WTC11 (cell line): ENCODE measurements at regions not wholly inside any gene's neighbourhood (a gene's known extent, or its start where the extent isn't known, plus 50 kb on each side); places are given as distances from the start of the nearest gene placed in this dataset.

Experiments
- ATAC-seq: fragments of 200-7000 bp; cut with Tn5 transposase; 2 replicates; pipeline ENCODE4 v1.10.0; 2021; ENCODE audit warnings: mild to moderate bottlenecking, moderate library complexity
- CTCF ChIA-PET: fragments of 300-600 bp; sonication (Branson Sonifier 250); formaldehyde crosslinking; loops from one replicate; lab custom pipeline; 2021; ENCODE audit warnings: antibody characterized with exemption; lab: Charles Lee
- POLR2A ChIA-PET: fragments of 350-600 bp; sonication (Branson Sonifier 250); formaldehyde crosslinking; loops from one replicate; lab custom pipeline; 2021; ENCODE audit warnings: antibody characterized with exemption; lab: Charles Lee
- DNase-seq: peaks from one replicate; pipeline ENCODE4 v3.0.0; 2021; ENCODE audit warnings: low spot score
- H3K27ac Mint-ChIP-seq: 2 replicates; pipeline ENCODE4 v1.8.0; 2021; ENCODE audit warnings: mixed read lengths
- H3K27me3 Mint-ChIP-seq: 2 replicates; pipeline ENCODE4 v1.8.0; 2021; ENCODE audit warnings: low read depth, mild to moderate bottlenecking, moderate library complexity, mixed read lengths
- H3K36me3 Mint-ChIP-seq: 2 replicates; pipeline ENCODE4 v1.8.0; 2021; ENCODE audit warnings: mixed read lengths
- H3K4me1 Mint-ChIP-seq: 2 replicates; pipeline ENCODE4 v1.8.0; 2022; ENCODE audit warnings: mixed read lengths
- H3K4me3 Mint-ChIP-seq: 2 replicates; pipeline ENCODE4 v1.8.0; 2021; ENCODE audit warnings: mild to moderate bottlenecking, moderate library complexity, mixed read lengths
- H3K9me3 Mint-ChIP-seq: 2 replicates; pipeline ENCODE4 v1.8.0; 2021; ENCODE audit warnings: mixed read lengths
- ELF4 ChIP-seq: sonication (generic); formaldehyde crosslinking; IDR thresholded peaks from 2 replicates; pipeline ENCODE4 v1.8.1; 2022; ENCODE audit warnings: low read depth, mild to moderate bottlenecking, moderate library complexity, missing genetic modification reagents
- ETV6 ChIP-seq: sonication (generic); formaldehyde crosslinking; IDR thresholded peaks from 2 replicates; pipeline ENCODE4 v1.8.1; 2022; ENCODE audit warnings: mild to moderate bottlenecking, missing genetic modification reagents
- FOXP1 ChIP-seq: sonication (generic); formaldehyde crosslinking; IDR thresholded peaks from 2 replicates; pipeline ENCODE4 v1.8.0; 2022; ENCODE audit warnings: missing genetic modification reagents, mild to moderate bottlenecking, moderate library complexity, borderline replicate concordance
- GABPB1 ChIP-seq: sonication (generic); formaldehyde crosslinking; IDR thresholded peaks from 2 replicates; pipeline ENCODE4 v1.8.1; 2023; ENCODE audit warnings: mild to moderate bottlenecking, missing genetic modification reagents
- GTF2I ChIP-seq: fragments of 250-450 bp; sonication (Bioruptor Pico); conservative IDR thresholded peaks from 2 replicates; pipeline ENCODE4 v1.4.0; 2021; ENCODE audit warnings: mild to moderate bottlenecking
- HMGA2 ChIP-seq: fragments of 250-450 bp; sonication (Bioruptor Pico); IDR thresholded peaks from 2 replicates; pipeline ENCODE4 v1.4.0; 2021; ENCODE audit warnings: mild to moderate bottlenecking, moderate library complexity
- MXD4 ChIP-seq: fragments of 250-450 bp; sonication (Bioruptor Pico); IDR thresholded peaks from 2 replicates; pipeline ENCODE4 v1.8.0; 2021; ENCODE audit warnings: mild to moderate bottlenecking, moderate library complexity, borderline replicate concordance
- NR1H2 ChIP-seq: sonication (generic); formaldehyde crosslinking; IDR thresholded peaks from 2 replicates; pipeline ENCODE4 v1.9.0; 2021; ENCODE audit warnings: mild to moderate bottlenecking, moderate library complexity, missing genetic modification reagents
- NR2C2 ChIP-seq: sonication (generic); formaldehyde crosslinking; IDR thresholded peaks from 2 replicates; pipeline ENCODE4 v1.8.0; 2022; ENCODE audit warnings: mild to moderate bottlenecking, missing genetic modification reagents
- NR3C1 ChIP-seq: sonication (generic); formaldehyde crosslinking; conservative IDR thresholded peaks from 2 replicates; pipeline ENCODE4 v1.8.1; 2023; ENCODE audit warnings: low read depth, mild to moderate bottlenecking, missing genetic modification reagents
- OVOL2 ChIP-seq: fragments of 250-450 bp; sonication (Bioruptor Pico); IDR thresholded peaks from 2 replicates; pipeline ENCODE4 v1.9.0; 2021; ENCODE audit warnings: mild to moderate bottlenecking, borderline replicate concordance
- PRRX2 ChIP-seq: fragments of 250-450 bp; sonication (Bioruptor Pico); IDR thresholded peaks from 2 replicates; pipeline ENCODE4 v1.8.0; 2021; ENCODE audit warnings: mild to moderate bottlenecking
- SOX15 ChIP-seq: fragments of 250-450 bp; sonication (Bioruptor Pico); IDR thresholded peaks from 2 replicates; pipeline ENCODE4 v1.9.0; 2021; ENCODE audit warnings: mild to moderate bottlenecking
- ZNF263 ChIP-seq: sonication (generic); formaldehyde crosslinking; IDR thresholded peaks from 2 replicates; pipeline ENCODE4 v1.8.1; 2022; ENCODE audit warnings: low read depth, mild to moderate bottlenecking, moderate library complexity, missing genetic modification reagents
- ZNF317 ChIP-seq: sonication (generic); formaldehyde crosslinking; IDR thresholded peaks from 2 replicates; pipeline ENCODE4 v1.8.1; 2023; ENCODE audit warnings: low read depth, mild to moderate bottlenecking, moderate library complexity, missing genetic modification reagents, borderline replicate concordance
- ZNF396 ChIP-seq: fragments of 250-450 bp; sonication (Bioruptor Pico); IDR thresholded peaks from 2 replicates; pipeline ENCODE4 v1.8.0; 2021; ENCODE audit warnings: mild to moderate bottlenecking, moderate library complexity, borderline replicate concordance
- ZNF416 ChIP-seq: fragments of 250-450 bp; sonication (Bioruptor Pico); IDR thresholded peaks from 2 replicates; pipeline ENCODE4 v1.9.0; 2021; ENCODE audit warnings: mild to moderate bottlenecking, inconsistent platforms
- ZNF671 ChIP-seq: fragments of 250-450 bp; sonication (Bioruptor Pico); IDR thresholded peaks from 2 replicates; pipeline ENCODE4 v1.8.0; 2021; ENCODE audit warnings: mild to moderate bottlenecking
- TF ChIP-seq, protein P1 (sequence below): fragments of 250-450 bp; sonication (Bioruptor Pico); IDR thresholded peaks from 2 replicates; pipeline ENCODE4 v1.9.0; 2021; ENCODE audit warnings: mild to moderate bottlenecking, borderline replicate concordance
- TF ChIP-seq, protein P2 (sequence below): sonication (generic); formaldehyde crosslinking; IDR thresholded peaks from 2 replicates; pipeline ENCODE4 v1.8.1; 2023; ENCODE audit warnings: mild to moderate bottlenecking, missing genetic modification reagents, moderate library complexity
- TF ChIP-seq, protein P3 (sequence below): fragments of 250-450 bp; sonication (Bioruptor Pico); IDR thresholded peaks from 2 replicates; pipeline ENCODE4 v2.1.2; 2022; ENCODE audit warnings: mild to moderate bottlenecking, moderate library complexity
- TF ChIP-seq, protein P4 (sequence below): sonication (generic); formaldehyde crosslinking; IDR thresholded peaks from 2 replicates; pipeline ENCODE4 v1.8.0; 2022; ENCODE audit warnings: mild to moderate bottlenecking, missing genetic modification reagents
- TF ChIP-seq, protein P5 (sequence below): sonication (generic); formaldehyde crosslinking; IDR thresholded peaks from 2 replicates; pipeline ENCODE4 v1.8.0; 2023; ENCODE audit warnings: missing genetic modification reagents
- TF ChIP-seq, protein P6 (sequence below): fragments of 250-450 bp; sonication (Bioruptor Pico); IDR thresholded peaks from 2 replicates; pipeline ENCODE4 v1.9.0; 2021; ENCODE audit warnings: mild to moderate bottlenecking
- TF ChIP-seq, protein P7 (sequence below): sonication (generic); formaldehyde crosslinking; IDR thresholded peaks from 2 replicates; pipeline ENCODE4 v1.8.1; 2022; ENCODE audit warnings: mild to moderate bottlenecking, moderate library complexity, missing genetic modification reagents

DNA sequence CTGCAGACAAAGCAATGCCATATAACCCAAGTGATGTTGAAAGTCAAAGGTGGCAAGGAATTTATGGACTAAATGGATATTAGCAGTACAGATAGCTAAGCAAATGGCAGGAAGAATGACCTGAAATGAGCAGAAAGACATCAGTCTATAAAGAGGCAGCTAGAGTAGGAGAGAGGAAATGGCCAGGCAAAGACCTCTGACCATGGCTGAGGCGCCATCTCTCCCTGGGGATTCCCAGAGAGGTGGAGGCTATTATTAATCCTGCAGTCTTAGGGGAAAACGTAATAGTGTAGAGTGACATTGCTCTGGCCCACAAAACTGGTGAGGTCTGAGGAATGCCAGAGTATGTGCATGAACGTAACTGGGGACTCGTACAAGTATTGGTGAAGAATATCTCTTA is 563.6 kb upstream of the PRMT6 start (continued):
- TF ChIP-seq, protein P1, sequence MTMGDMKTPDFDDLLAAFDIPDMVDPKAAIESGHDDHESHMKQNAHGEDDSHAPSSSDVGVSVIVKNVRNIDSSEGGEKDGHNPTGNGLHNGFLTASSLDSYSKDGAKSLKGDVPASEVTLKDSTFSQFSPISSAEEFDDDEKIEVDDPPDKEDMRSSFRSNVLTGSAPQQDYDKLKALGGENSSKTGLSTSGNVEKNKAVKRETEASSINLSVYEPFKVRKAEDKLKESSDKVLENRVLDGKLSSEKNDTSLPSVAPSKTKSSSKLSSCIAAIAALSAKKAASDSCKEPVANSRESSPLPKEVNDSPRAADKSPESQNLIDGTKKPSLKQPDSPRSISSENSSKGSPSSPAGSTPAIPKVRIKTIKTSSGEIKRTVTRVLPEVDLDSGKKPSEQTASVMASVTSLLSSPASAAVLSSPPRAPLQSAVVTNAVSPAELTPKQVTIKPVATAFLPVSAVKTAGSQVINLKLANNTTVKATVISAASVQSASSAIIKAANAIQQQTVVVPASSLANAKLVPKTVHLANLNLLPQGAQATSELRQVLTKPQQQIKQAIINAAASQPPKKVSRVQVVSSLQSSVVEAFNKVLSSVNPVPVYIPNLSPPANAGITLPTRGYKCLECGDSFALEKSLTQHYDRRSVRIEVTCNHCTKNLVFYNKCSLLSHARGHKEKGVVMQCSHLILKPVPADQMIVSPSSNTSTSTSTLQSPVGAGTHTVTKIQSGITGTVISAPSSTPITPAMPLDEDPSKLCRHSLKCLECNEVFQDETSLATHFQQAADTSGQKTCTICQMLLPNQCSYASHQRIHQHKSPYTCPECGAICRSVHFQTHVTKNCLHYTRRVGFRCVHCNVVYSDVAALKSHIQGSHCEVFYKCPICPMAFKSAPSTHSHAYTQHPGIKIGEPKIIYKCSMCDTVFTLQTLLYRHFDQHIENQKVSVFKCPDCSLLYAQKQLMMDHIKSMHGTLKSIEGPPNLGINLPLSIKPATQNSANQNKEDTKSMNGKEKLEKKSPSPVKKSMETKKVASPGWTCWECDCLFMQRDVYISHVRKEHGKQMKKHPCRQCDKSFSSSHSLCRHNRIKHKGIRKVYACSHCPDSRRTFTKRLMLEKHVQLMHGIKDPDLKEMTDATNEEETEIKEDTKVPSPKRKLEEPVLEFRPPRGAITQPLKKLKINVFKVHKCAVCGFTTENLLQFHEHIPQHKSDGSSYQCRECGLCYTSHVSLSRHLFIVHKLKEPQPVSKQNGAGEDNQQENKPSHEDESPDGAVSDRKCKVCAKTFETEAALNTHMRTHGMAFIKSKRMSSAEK: no peak
- TF ChIP-seq ZNF416 (CRISPR knock-in tag) (no peak), GTF2I (CRISPR knock-in tag) (no peak), FOXP1 (no peak), NR1H2 (CRISPR knock-in tag) (no peak), HMGA2 (CRISPR knock-in tag) (no peak)
- TF ChIP-seq, protein P2, sequence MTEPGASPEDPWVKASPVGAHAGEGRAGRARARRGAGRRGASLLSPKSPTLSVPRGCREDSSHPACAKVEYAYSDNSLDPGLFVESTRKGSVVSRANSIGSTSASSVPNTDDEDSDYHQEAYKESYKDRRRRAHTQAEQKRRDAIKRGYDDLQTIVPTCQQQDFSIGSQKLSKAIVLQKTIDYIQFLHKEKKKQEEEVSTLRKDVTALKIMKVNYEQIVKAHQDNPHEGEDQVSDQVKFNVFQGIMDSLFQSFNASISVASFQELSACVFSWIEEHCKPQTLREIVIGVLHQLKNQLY (CRISPR knock-in tag): no peak

DNA sequence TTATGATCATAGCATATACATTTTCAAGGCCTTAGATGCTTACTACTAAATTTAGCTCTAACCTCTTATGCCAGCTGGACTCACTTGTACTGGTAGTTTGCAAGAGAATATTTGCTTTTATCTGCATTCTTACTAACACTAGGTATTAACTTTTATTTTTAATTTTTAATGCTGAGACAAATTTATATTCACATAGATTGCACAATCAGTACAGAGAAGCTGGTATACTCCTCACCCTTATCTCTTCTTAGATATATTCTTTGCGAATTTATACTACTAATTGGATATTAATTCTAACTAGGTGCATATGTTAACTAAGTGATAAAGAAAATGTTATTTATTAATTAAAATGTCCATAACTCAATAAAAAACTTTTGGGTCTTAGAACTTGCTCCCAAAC is 561.8 kb upstream of the PRMT6 start:
- H3K4me1 Mint-ChIP-seq: no peaks in the 10 kb centered on the region
- no peak for TF ChIP-seq SOX15
- no peak for TF ChIP-seq ZNF671 (CRISPR knock-in tag)
- TF ChIP-seq OVOL2: no peak
- TF ChIP-seq ZNF263 (CRISPR knock-in tag): no peak
- TF ChIP-seq, protein P3, sequence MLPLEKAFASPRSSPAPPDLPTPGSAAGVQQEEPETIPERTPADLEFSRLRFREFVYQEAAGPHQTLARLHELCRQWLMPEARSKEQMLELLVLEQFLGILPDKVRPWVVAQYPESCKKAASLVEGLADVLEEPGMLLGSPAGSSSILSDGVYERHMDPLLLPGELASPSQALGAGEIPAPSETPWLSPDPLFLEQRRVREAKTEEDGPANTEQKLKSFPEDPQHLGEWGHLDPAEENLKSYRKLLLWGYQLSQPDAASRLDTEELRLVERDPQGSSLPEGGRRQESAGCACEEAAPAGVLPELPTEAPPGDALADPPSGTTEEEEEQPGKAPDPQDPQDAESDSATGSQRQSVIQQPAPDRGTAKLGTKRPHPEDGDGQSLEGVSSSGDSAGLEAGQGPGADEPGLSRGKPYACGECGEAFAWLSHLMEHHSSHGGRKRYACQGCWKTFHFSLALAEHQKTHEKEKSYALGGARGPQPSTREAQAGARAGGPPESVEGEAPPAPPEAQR (CRISPR knock-in tag): no peak
- TF ChIP-seq NR3C1: no peak
- TF ChIP-seq ELF4 (CRISPR knock-in tag): no peak
- TF ChIP-seq, protein P4, sequence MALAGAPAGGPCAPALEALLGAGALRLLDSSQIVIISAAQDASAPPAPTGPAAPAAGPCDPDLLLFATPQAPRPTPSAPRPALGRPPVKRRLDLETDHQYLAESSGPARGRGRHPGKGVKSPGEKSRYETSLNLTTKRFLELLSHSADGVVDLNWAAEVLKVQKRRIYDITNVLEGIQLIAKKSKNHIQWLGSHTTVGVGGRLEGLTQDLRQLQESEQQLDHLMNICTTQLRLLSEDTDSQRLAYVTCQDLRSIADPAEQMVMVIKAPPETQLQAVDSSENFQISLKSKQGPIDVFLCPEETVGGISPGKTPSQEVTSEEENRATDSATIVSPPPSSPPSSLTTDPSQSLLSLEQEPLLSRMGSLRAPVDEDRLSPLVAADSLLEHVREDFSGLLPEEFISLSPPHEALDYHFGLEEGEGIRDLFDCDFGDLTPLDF: no peak
- TF ChIP-seq, protein P5, sequence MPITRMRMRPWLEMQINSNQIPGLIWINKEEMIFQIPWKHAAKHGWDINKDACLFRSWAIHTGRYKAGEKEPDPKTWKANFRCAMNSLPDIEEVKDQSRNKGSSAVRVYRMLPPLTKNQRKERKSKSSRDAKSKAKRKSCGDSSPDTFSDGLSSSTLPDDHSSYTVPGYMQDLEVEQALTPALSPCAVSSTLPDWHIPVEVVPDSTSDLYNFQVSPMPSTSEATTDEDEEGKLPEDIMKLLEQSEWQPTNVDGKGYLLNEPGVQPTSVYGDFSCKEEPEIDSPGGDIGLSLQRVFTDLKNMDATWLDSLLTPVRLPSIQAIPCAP (CRISPR knock-in tag): no peak
- TF ChIP-seq, protein P6, sequence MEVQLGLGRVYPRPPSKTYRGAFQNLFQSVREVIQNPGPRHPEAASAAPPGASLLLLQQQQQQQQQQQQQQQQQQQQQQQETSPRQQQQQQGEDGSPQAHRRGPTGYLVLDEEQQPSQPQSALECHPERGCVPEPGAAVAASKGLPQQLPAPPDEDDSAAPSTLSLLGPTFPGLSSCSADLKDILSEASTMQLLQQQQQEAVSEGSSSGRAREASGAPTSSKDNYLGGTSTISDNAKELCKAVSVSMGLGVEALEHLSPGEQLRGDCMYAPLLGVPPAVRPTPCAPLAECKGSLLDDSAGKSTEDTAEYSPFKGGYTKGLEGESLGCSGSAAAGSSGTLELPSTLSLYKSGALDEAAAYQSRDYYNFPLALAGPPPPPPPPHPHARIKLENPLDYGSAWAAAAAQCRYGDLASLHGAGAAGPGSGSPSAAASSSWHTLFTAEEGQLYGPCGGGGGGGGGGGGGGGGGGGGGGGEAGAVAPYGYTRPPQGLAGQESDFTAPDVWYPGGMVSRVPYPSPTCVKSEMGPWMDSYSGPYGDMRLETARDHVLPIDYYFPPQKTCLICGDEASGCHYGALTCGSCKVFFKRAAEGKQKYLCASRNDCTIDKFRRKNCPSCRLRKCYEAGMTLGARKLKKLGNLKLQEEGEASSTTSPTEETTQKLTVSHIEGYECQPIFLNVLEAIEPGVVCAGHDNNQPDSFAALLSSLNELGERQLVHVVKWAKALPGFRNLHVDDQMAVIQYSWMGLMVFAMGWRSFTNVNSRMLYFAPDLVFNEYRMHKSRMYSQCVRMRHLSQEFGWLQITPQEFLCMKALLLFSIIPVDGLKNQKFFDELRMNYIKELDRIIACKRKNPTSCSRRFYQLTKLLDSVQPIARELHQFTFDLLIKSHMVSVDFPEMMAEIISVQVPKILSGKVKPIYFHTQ: no peak
- TF ChIP-seq ZNF396 (CRISPR knock-in tag): no peak
- TF ChIP-seq MXD4 (CRISPR knock-in tag): no peak
- TF ChIP-seq NR2C2 (CRISPR knock-in tag): no peak
- TF ChIP-seq ETV6: no peak
- TF ChIP-seq GABPB1 (CRISPR knock-in tag): no peak
- TF ChIP-seq PRRX2: no peak
- TF ChIP-seq, protein P7, sequence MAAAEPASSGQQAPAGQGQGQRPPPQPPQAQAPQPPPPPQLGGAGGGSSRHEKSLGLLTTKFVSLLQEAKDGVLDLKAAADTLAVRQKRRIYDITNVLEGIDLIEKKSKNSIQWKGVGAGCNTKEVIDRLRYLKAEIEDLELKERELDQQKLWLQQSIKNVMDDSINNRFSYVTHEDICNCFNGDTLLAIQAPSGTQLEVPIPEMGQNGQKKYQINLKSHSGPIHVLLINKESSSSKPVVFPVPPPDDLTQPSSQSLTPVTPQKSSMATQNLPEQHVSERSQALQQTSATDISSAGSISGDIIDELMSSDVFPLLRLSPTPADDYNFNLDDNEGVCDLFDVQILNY: no peak
- no peak for TF ChIP-seq ZNF317 (CRISPR knock-in tag)
- TF ChIP-seq, protein P2 (CRISPR knock-in tag): no peak
- TF ChIP-seq, all 79 proteins: peak for 0
- ATAC-seq (no peak), DNase-seq (no peak)
- POLR2A ChIA-PET: no interaction called here
- CTCF ChIA-PET: no interaction called here
- Mint-ChIP-seq H3K27me3 (no peaks in the 10 kb centered on the region), H3K9me3 (no peaks in the 10 kb centered on the region), H3K4me3 (no peak overlapping the region), H3K36me3 (no peaks in the 10 kb centered on the region), H3K27ac (no peak overlapping the region)
